GM12892 (cell line): ENCODE measurements at regions not wholly inside any gene's neighbourhood (a gene's known extent, or its start where the extent isn't known, plus 50 kb on each side); places are given as distances from the start of the nearest gene placed in this dataset.

ENCODE experiments used
- POLR2A ChIP-seq: IDR thresholded peaks from 2 replicates; pipeline ENCODE4 v1.6.1; 2011; ENCODE audit warnings: low read depth, low read length, control low read depth
- POLR2AphosphoS5 ChIP-seq: IDR thresholded peaks from 2 replicates; pipeline ENCODE4 v1.6.1; 2011; ENCODE audit warnings: low read depth, low read length, control low read depth
- TAF1 ChIP-seq: IDR thresholded peaks from 2 replicates; pipeline ENCODE4 v1.6.1; 2011; ENCODE audit warnings: low read depth, mild to moderate bottlenecking, control low read depth, low read length, borderline replicate concordance

- TF ChIP-seq TAF1 (no peak), POLR2AphosphoS5 (no peak), POLR2A (no peak)
These were observed 503.0 kb upstream of the MYT1L start for GRCh38 chr2:2834105-2834504.
